ENCODE measurements at regions not wholly inside any gene's neighbourhood (a gene's known extent, or its start where the extent isn't known, plus 50 kb on each side); places are given as distances from the start of the nearest gene placed in this dataset.
"Not testable (repeated sequence)": the region's sequence is repeated elsewhere in the genome, so short reads cannot be mapped to it uniquely, and the experiment has no call there.

- ChIA-PET POLR2A (no interaction called here), CTCF (no interaction called here)
- no peaks in the 10 kb centered on the region; the same call in 1 of the 2 replicates for H3K36me3 ChIP-seq (ENCODE audit: control insufficient read depth, insufficient read depth, low read length)
- H3K9me3 ChIP-seq (ENCODE audit: control insufficient read depth, insufficient read depth, low read depth, low read length) = no peaks in the 10 kb centered on the region
- DNase-seq (ENCODE audit: low read depth, low spot score) (no peak), ATAC-seq (no peak)
- H3K27me3 ChIP-seq (ENCODE audit: control insufficient read depth, insufficient read depth, low read length) = no peaks in the 10 kb centered on the region
- TF ChIP-seq SIN3A (IDR thresholded peaks at IDR 0.05; ENCODE audit: borderline replicate concordance, insufficient read depth, low read depth, low read length) = no peak
- no peak for TF ChIP-seq TCF7L2 (IDR thresholded peaks at IDR 0.05; ENCODE audit: low read depth, low read length)
- TF ChIP-seq POLR2AphosphoS5 (IDR thresholded peaks at IDR 0.05; ENCODE audit: low read depth, low read length) = no peak
- no peak for TF ChIP-seq CTCF (IDR thresholded peaks at IDR 0.05)
- TF ChIP-seq REST (IDR thresholded peaks at IDR 0.05; ENCODE audit: insufficient read depth in 1 of 2, low read depth in 2 of 2, low read length in 1 of 2) = no peak
- BruUV-seq (replicated peaks) = no TSS peak
- in situ Hi-C loops (cut with HindIII; ENCODE audit: low pct_unique_long_range_greater_than_20kb, low sequenced_read_pairs) (no loop called here), intact Hi-C loops (cut with micrococcal nuclease; ENCODE audit: unreplicated experiment) (no loop called here)
- no peak overlapping the region for H3K4me3 ChIP-seq (ENCODE audit: low read depth in 2 of 2, low read length in 2 of 2)
- H3K4me1 ChIP-seq (ENCODE audit: control insufficient read depth, insufficient read depth, low read length) = no peaks in the 10 kb centered on the region
- no peak overlapping the region for H3K27ac ChIP-seq (ENCODE audit: low read length)
These were observed 98.5 kb downstream of the EHF start for GRCh38 chr11:34719303-34719848.

- ATAC-seq; intact Hi-C loops (cut with micrococcal nuclease; ENCODE audit: unreplicated experiment); H3K4me3 ChIP-seq (ENCODE audit: low read depth in 2 of 2, low read length in 2 of 2); H3K4me1 ChIP-seq (ENCODE audit: control insufficient read depth, insufficient read depth, low read length); H3K27me3 ChIP-seq (ENCODE audit: control insufficient read depth, insufficient read depth, low read length); BruUV-seq (replicated peaks); in situ Hi-C loops (cut with HindIII; ENCODE audit: low pct_unique_long_range_greater_than_20kb, low sequenced_read_pairs); DNase-seq (ENCODE audit: low read depth, low spot score); H3K36me3 ChIP-seq (ENCODE audit: control insufficient read depth, insufficient read depth, low read length); POLR2A ChIA-PET; CTCF ChIA-PET; H3K27ac ChIP-seq (ENCODE audit: low read length): not testable (repeated sequence)
- H3K9me3 ChIP-seq (ENCODE audit: control insufficient read depth, insufficient read depth, low read depth, low read length) = peaks cover 26% of the 10 kb centered on the region
These were observed 92.7 kb downstream of the EHF start for GRCh38 chr11:34713631-34714030.

Data from Panc1 (cell line).